GM21360 (cell line): ENCODE measurements at regions not wholly inside any gene's neighbourhood (a gene's known extent, or its start where the extent isn't known, plus 50 kb on each side); places are given as distances from the start of the nearest gene placed in this dataset.
"Not testable (repeated sequence)": the region's sequence is repeated elsewhere in the genome, so short reads cannot be mapped to it uniquely, and the experiment has no call there.

Source experiments
- ATAC-seq: cut with Tn5 transposase; IDR thresholded peaks from one replicate; pipeline ENCODE4 v1.9.1; 2021; ENCODE audit warnings: mild to moderate bottlenecking, moderate library complexity; ENCODE audit not compliant: unreplicated experiment

- ATAC-seq, result no peak
Observed at GRCh38 chr1:165147799-165148198, 208.7 kb downstream of the LMX1A start.

GRCh38 chr1:165144757-165145397, 211.6 kb downstream of the LMX1A start:
- ATAC-seq, result peak; percentile 74

- no peak for ATAC-seq
Observed at GRCh38 chr1:165143437-165144065, 213.0 kb downstream of the LMX1A start.

GRCh38 chr1:165138960-165139359, 217.6 kb downstream of the LMX1A start:
- ATAC-seq, result no peak

- ATAC-seq, result no peak
Observed at GRCh38 chr1:165137551-165138316, 218.8 kb downstream of the LMX1A start.

GRCh38 chr1:165134431-165134830, 222.1 kb downstream of the LMX1A start:
- ATAC-seq, result no peak

- no peak for ATAC-seq
Observed at GRCh38 chr1:165129568-165130164, 226.8 kb downstream of the LMX1A start.

GRCh38 chr1:165124772-165125171, 231.7 kb downstream of the LMX1A start:
- ATAC-seq, result no peak

GRCh38 chr1:165119086-165119485, 237.4 kb downstream of the LMX1A start:
- no peak for ATAC-seq

- ATAC-seq, result no peak
Observed at GRCh38 chr1:165117482-165117881, 239.0 kb downstream of the LMX1A start.

GRCh38 chr1:165116732-165117131, 239.8 kb downstream of the LMX1A start:
- no peak for ATAC-seq

GRCh38 chr1:165116171-165116570, 240.3 kb downstream of the LMX1A start:
- no peak for ATAC-seq

- ATAC-seq, result no peak
Observed at GRCh38 chr1:165114889-165115285, 241.6 kb downstream of the LMX1A start.

- ATAC-seq, result no peak
Observed at GRCh38 chr1:165114022-165114888, 242.3 kb downstream of the LMX1A start.

- no peak for ATAC-seq
Observed at GRCh38 chr1:165112260-165112659, 244.3 kb downstream of the LMX1A start.

- ATAC-seq, result no peak
Observed at GRCh38 chr1:165109013-165109412, 247.5 kb downstream of the LMX1A start.

GRCh38 chr1:165092542-165093162, 263.9 kb downstream of the LMX1A start:
- not testable (repeated sequence) for ATAC-seq

- no peak for ATAC-seq
Observed at GRCh38 chr1:165080253-165080896, 276.1 kb downstream of the LMX1A start.

- ATAC-seq, result no peak
Observed at GRCh38 chr1:165078391-165078790, 278.1 kb downstream of the LMX1A start.
